ENCODE measurements at regions not wholly inside any gene's neighbourhood (a gene's known extent, or its start where the extent isn't known, plus 50 kb on each side); places are given as distances from the start of the nearest gene placed in this dataset.

DNA sequence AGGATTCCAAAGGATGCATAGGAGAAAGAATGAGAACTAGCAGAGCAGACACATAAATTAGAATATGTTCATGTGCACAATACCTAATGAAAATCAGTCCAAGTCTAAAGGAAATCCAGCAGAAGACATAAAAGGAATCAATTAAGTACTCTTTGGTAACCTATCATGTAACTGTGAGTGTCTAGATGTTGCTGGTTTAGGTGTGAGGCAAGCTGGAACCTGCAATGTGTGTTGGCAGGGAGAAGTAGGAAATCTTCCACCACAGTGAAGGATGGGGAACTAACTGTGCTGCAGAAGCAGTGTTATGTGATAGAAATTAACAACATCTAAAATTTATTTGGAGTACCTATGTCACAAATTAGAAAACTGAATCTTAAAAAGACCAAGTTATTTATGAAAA lies 330.8 kb upstream of the DKK2 start:
- ChIA-PET POLR2A (ENCODE audit: low non-redundant PET) (interaction anchor here (0.6 to 0.7 kb wide), 2 partner anchors 331 to 456 kb away, joined by 3 read pairs; partner anchors contain the start of gene DKK2), CTCF (no interaction called here)
- BruUV-seq (replicated peaks) = no TSS peak

DNA sequence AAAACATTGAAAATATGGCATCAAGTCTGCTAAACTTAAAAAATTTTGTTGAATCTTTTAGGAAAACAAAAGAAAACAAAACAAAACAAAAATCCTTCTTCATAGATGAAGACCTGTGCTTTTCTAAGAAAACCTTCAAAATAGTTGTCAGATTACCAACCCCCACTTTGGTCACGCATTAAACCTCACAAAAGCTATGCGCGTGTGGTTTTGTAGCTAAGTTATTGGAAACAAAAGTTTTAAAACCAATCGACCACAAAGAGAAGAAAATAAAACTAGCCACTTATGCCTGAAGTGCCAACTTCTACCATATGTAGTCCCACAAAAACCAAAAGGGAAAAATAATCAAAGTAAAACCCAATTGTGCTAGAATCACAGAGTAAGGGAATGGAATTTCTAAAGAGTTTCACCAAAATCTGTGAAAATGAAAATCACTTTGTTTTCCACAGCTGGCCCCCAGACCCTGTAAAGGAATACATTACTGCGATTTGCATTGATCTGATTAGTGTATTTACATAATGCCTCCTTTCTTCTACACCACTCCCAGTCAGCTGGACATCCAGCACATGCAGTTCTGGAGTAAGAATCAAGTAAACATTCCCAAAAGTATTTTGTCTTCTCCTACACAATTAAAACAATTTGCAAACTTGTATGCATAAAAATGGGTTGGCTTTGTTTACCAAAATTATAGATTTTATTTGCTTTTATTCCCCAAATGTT lies 330.1 kb upstream of the DKK2 start:
- DNase-seq (ENCODE audit: low spot score) = no peak
- no peak overlapping the region for H3K27ac ChIP-seq (ENCODE audit: low read depth, low read length, poor library complexity, severe bottlenecking)
- H3K9me3 ChIP-seq (ENCODE audit: low read depth, low read length, poor library complexity, severe bottlenecking) = no peaks in the 10 kb centered on the region
- ChIA-PET CTCF (no interaction called here), POLR2A (ENCODE audit: low non-redundant PET) (no interaction called here)
- no peak overlapping the region for H3K4me3 ChIP-seq (ENCODE audit: low read depth, low read length, poor library complexity, severe bottlenecking)
- BruUV-seq (replicated peaks) = no TSS peak
- H3K27me3 ChIP-seq (replicated peaks; ENCODE audit: insufficient read depth, low read depth, low read length, poor library complexity) = no peaks in the 10 kb centered on the region
- H3K4me1 ChIP-seq (ENCODE audit: insufficient read depth, low read length, poor library complexity, severe bottlenecking) = peaks cover 16% of the 10 kb centered on the region
- intact Hi-C loops (cut with micrococcal nuclease; ENCODE audit: unreplicated experiment) = no loop called here
- TF ChIP-seq EZH2 (IDR thresholded peaks at IDR 0.05; ENCODE audit: borderline replicate concordance, low read depth, low read length, poor library complexity, severe bottlenecking) = no peak
- TF ChIP-seq, protein P1, sequence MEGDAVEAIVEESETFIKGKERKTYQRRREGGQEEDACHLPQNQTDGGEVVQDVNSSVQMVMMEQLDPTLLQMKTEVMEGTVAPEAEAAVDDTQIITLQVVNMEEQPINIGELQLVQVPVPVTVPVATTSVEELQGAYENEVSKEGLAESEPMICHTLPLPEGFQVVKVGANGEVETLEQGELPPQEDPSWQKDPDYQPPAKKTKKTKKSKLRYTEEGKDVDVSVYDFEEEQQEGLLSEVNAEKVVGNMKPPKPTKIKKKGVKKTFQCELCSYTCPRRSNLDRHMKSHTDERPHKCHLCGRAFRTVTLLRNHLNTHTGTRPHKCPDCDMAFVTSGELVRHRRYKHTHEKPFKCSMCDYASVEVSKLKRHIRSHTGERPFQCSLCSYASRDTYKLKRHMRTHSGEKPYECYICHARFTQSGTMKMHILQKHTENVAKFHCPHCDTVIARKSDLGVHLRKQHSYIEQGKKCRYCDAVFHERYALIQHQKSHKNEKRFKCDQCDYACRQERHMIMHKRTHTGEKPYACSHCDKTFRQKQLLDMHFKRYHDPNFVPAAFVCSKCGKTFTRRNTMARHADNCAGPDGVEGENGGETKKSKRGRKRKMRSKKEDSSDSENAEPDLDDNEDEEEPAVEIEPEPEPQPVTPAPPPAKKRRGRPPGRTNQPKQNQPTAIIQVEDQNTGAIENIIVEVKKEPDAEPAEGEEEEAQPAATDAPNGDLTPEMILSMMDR (conservative IDR thresholded peaks at IDR 0.05; ENCODE audit: low read depth, low read length) = no peak
- H3K36me3 ChIP-seq (ENCODE audit: insufficient read depth, low read length, poor library complexity, severe bottlenecking) = no peaks in the 10 kb centered on the region

More for the DNA sequence above, 330.8 kb upstream of the DKK2 start:
- DNase-seq (ENCODE audit: low spot score) = no peak
- no peak overlapping the region for H3K4me3 ChIP-seq (ENCODE audit: low read depth, low read length, poor library complexity, severe bottlenecking)
- H3K9me3 ChIP-seq (ENCODE audit: low read depth, low read length, poor library complexity, severe bottlenecking) = no peaks in the 10 kb centered on the region
- H3K36me3 ChIP-seq (ENCODE audit: insufficient read depth, low read length, poor library complexity, severe bottlenecking) = no peaks in the 10 kb centered on the region
- TF ChIP-seq, protein P1 (conservative IDR thresholded peaks at IDR 0.05; ENCODE audit: low read depth, low read length) = no peak
- no peak for TF ChIP-seq EZH2 (IDR thresholded peaks at IDR 0.05; ENCODE audit: borderline replicate concordance, low read depth, low read length, poor library complexity, severe bottlenecking)
- H3K4me1 ChIP-seq (ENCODE audit: insufficient read depth, low read length, poor library complexity, severe bottlenecking) = peaks cover 16% of the 10 kb centered on the region
- intact Hi-C loops (cut with micrococcal nuclease; ENCODE audit: unreplicated experiment) = no loop called here
- no peaks in the 10 kb centered on the region for H3K27me3 ChIP-seq (replicated peaks; ENCODE audit: insufficient read depth, low read depth, low read length, poor library complexity)
- no peak overlapping the region for H3K27ac ChIP-seq (ENCODE audit: low read depth, low read length, poor library complexity, severe bottlenecking)

DNA sequence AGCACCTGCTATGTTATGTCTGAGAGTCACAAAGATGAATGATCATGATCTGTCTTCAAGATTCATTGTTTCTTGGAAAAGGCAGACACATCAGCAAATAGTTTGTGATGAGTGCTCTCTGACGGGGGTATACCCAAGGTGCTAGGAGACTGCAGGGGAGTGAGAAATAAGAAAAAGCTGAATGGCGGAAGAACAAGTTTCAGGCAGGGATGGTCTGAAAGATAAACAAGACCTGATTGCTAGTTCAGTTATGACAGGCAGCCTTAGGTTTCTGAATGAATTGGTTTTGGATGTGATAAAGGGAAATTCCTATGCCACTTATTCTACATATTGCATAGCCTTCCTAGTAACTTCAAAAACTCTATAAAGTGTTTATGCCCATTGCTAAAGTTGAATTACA lies 327.0 kb upstream of the DKK2 start:
- H3K9me3 ChIP-seq (ENCODE audit: low read depth, low read length, poor library complexity, severe bottlenecking) = no peaks in the 10 kb centered on the region
- intact Hi-C loops (cut with micrococcal nuclease; ENCODE audit: unreplicated experiment) = no loop called here
- CTCF ChIA-PET = no interaction called here

More for the DNA sequence above, 327.0 kb upstream of the DKK2 start:
- Histone ChIP-seq H3K4me3 (ENCODE audit: low read depth, low read length, poor library complexity, severe bottlenecking) (no peak overlapping the region), H3K4me1 (ENCODE audit: insufficient read depth, low read length, poor library complexity, severe bottlenecking) (peaks cover 29% of the 10 kb centered on the region), H3K27ac (ENCODE audit: low read depth, low read length, poor library complexity, severe bottlenecking) (no peak overlapping the region), H3K27me3 (replicated peaks; ENCODE audit: insufficient read depth, low read depth, low read length, poor library complexity) (no peaks in the 10 kb centered on the region), H3K36me3 (ENCODE audit: insufficient read depth, low read length, poor library complexity, severe bottlenecking) (no peaks in the 10 kb centered on the region)
- no peak for DNase-seq (ENCODE audit: low spot score)
- no TSS peak for BruUV-seq (replicated peaks)
- TF ChIP-seq, protein P1 (conservative IDR thresholded peaks at IDR 0.05; ENCODE audit: low read depth, low read length) = no peak
- TF ChIP-seq EZH2 (IDR thresholded peaks at IDR 0.05; ENCODE audit: borderline replicate concordance, low read depth, low read length, poor library complexity, severe bottlenecking) = no peak
- POLR2A ChIA-PET (ENCODE audit: low non-redundant PET) = no interaction called here

Data from A673 (cell line).